HAP-1 (cell line): ENCODE measurements at regions not wholly inside any gene's neighbourhood (a gene's known extent, or its start where the extent isn't known, plus 50 kb on each side); places are given as distances from the start of the nearest gene placed in this dataset.
"Not testable (repeated sequence)": the region's sequence is repeated elsewhere in the genome, so short reads cannot be mapped to it uniquely, and the experiment has no call there.

Experiments used
- DNase-seq, 2 experiments: peaks; one replicate each; pipeline ENCODE4 v3.0.0-alpha.2; 2016 to 2020; ENCODE audit warnings: low spot score in 2 of 2
- H3K27me3 ChIP-seq: fragments of 250-450 bp; sonication (Bioruptor Pico); 2 replicates; pipeline ENCODE4 v1.5.1; 2020; ENCODE audit warnings: low read depth, mild to moderate bottlenecking, moderate library complexity
- H3K36me3 ChIP-seq: fragments of 250-450 bp; sonication (Bioruptor Pico); replicated peaks from 2 replicates; pipeline ENCODE4 v1.5.1; 2020; ENCODE audit warnings: mild to moderate bottlenecking
- H3K4me1 ChIP-seq: fragments of 250-450 bp; sonication (Bioruptor Pico); 2 replicates; pipeline ENCODE4 v1.5.1; 2020; ENCODE audit warnings: mild to moderate bottlenecking
- H3K4me3 ChIP-seq: fragments of 250-450 bp; sonication (Bioruptor Pico); 2 replicates; pipeline ENCODE4 v1.5.1; 2020; ENCODE audit warnings: mild to moderate bottlenecking, moderate library complexity
- H3K9me3 ChIP-seq: fragments of 250-450 bp; sonication (Bioruptor Pico); 2 replicates; pipeline ENCODE4 v1.5.1; 2020; ENCODE audit warnings: mild to moderate bottlenecking, moderate library complexity
- in situ Hi-C: fragments of 300-500 bp; cut with MboI; formaldehyde crosslinking; loops from 3 replicates; pipeline ENCODE4 v1.14.3; 2020; ENCODE audit warnings: low sequenced_read_pairs, inconsistent platforms, mixed read lengths

- H3K36me3 ChIP-seq, DNase-seq, in situ Hi-C loops: not testable (repeated sequence)
These were observed 1756.8 kb downstream of the TP53TG3F start for GRCh38 chr16:35216261-35216660.

GRCh38 chr16:35221482-35222185 is 1762.2 kb downstream of the TP53TG3F start:
- H3K36me3 ChIP-seq: no peaks in the 10 kb centered on the region
- in situ Hi-C loops: no loop called here

More at GRCh38 chr16:35216261-35216660, 1756.8 kb downstream of the TP53TG3F start:
- not testable (repeated sequence) for H3K27me3 ChIP-seq, H3K4me1 ChIP-seq, H3K4me3 ChIP-seq, H3K9me3 ChIP-seq

GRCh38 chr16:35234679-35235078 is 1775.3 kb downstream of the TP53TG3F start:
- Histone ChIP-seq H3K9me3 (no peaks in the 10 kb centered on the region), H3K27me3 (no peaks in the 10 kb centered on the region), H3K36me3 (no peaks in the 10 kb centered on the region), H3K4me1 (no peaks in the 10 kb centered on the region), H3K4me3 (no peak overlapping the region)
- no peak for DNase-seq
- in situ Hi-C loops: no loop called here

More at GRCh38 chr16:35221482-35222185, 1762.2 kb downstream of the TP53TG3F start:
- H3K9me3 ChIP-seq: no peaks in the 10 kb centered on the region
- H3K4me1 ChIP-seq: no peaks in the 10 kb centered on the region
- no peak for DNase-seq
- no peak overlapping the region for H3K4me3 ChIP-seq
- H3K27me3 ChIP-seq: no peaks in the 10 kb centered on the region

- Histone ChIP-seq H3K36me3 (no peaks in the 10 kb centered on the region), H3K4me3 (no peak overlapping the region), H3K27me3 (no peaks in the 10 kb centered on the region), H3K4me1 (no peaks in the 10 kb centered on the region), H3K9me3 (no peaks in the 10 kb centered on the region)
- in situ Hi-C loops: no loop called here
- no peak for DNase-seq
These were observed 1780.1 kb downstream of the TP53TG3F start for GRCh38 chr16:35239561-35239960.

- Histone ChIP-seq H3K4me1 (no peaks in the 10 kb centered on the region), H3K27me3 (no peaks in the 10 kb centered on the region), H3K4me3 (no peak overlapping the region), H3K9me3 (no peaks in the 10 kb centered on the region), H3K36me3 (no peaks in the 10 kb centered on the region)
- no peak for DNase-seq
- in situ Hi-C loops: no loop called here
These were observed 1789.6 kb downstream of the TP53TG3F start for GRCh38 chr16:35249051-35249450.

GRCh38 chr16:35252356-35252936 is 1793.0 kb downstream of the TP53TG3F start:
- no peak for DNase-seq
- H3K36me3 ChIP-seq: no peaks in the 10 kb centered on the region
- H3K4me3 ChIP-seq: no peak overlapping the region
- H3K27me3 ChIP-seq: no peaks in the 10 kb centered on the region
- in situ Hi-C loops: no loop called here
- H3K9me3 ChIP-seq: no peaks in the 10 kb centered on the region
- H3K4me1 ChIP-seq: no peaks in the 10 kb centered on the region

- H3K27me3 ChIP-seq: no peaks in the 10 kb centered on the region
These were observed 1795.9 kb downstream of the TP53TG3F start for GRCh38 chr16:35255186-35255803.

GRCh38 chr16:35255816-35256215 is 1796.4 kb downstream of the TP53TG3F start:
- H3K9me3 ChIP-seq: no peaks in the 10 kb centered on the region
- H3K27me3 ChIP-seq: no peaks in the 10 kb centered on the region
- no peaks in the 10 kb centered on the region for H3K4me1 ChIP-seq
- in situ Hi-C loops: no loop called here
- no peaks in the 10 kb centered on the region for H3K36me3 ChIP-seq
- no peak for DNase-seq
- H3K4me3 ChIP-seq: no peak overlapping the region

More at GRCh38 chr16:35255186-35255803, 1795.9 kb downstream of the TP53TG3F start:
- Histone ChIP-seq H3K4me3 (no peak overlapping the region), H3K4me1 (no peaks in the 10 kb centered on the region), H3K9me3 (no peaks in the 10 kb centered on the region), H3K36me3 (no peaks in the 10 kb centered on the region)
- in situ Hi-C loops: no loop called here
- DNase-seq: no peak

GRCh38 chr16:35258381-35258780 is 1799.0 kb downstream of the TP53TG3F start:
- H3K9me3 ChIP-seq: no peaks in the 10 kb centered on the region
- no peak for DNase-seq

GRCh38 chr16:35295856-35296255 is 1836.4 kb downstream of the TP53TG3F start:
- no peaks in the 10 kb centered on the region for H3K9me3 ChIP-seq
- H3K4me3 ChIP-seq: no peak overlapping the region
- H3K4me1 ChIP-seq: no peaks in the 10 kb centered on the region
- H3K27me3 ChIP-seq: no peaks in the 10 kb centered on the region
- in situ Hi-C loops: no loop called here
- DNase-seq: no peak
- H3K36me3 ChIP-seq: no peaks in the 10 kb centered on the region

More at GRCh38 chr16:35258381-35258780, 1799.0 kb downstream of the TP53TG3F start:
- Histone ChIP-seq H3K36me3 (no peaks in the 10 kb centered on the region), H3K27me3 (no peaks in the 10 kb centered on the region), H3K4me1 (no peaks in the 10 kb centered on the region), H3K4me3 (no peak overlapping the region)
- in situ Hi-C loops: no loop called here

GRCh38 chr16:35296962-35297653 is 1837.7 kb downstream of the TP53TG3F start:
- in situ Hi-C loops: no loop called here
- no peak for DNase-seq
- Histone ChIP-seq H3K36me3 (no peaks in the 10 kb centered on the region), H3K9me3 (no peaks in the 10 kb centered on the region), H3K4me1 (no peaks in the 10 kb centered on the region), H3K4me3 (no peak overlapping the region), H3K27me3 (no peaks in the 10 kb centered on the region)

GRCh38 chr16:35298460-35299243 is 1839.2 kb downstream of the TP53TG3F start:
- no peak overlapping the region for H3K4me3 ChIP-seq
- H3K9me3 ChIP-seq: no peaks in the 10 kb centered on the region
- H3K4me1 ChIP-seq: no peaks in the 10 kb centered on the region
- no peaks in the 10 kb centered on the region for H3K27me3 ChIP-seq
- no peaks in the 10 kb centered on the region for H3K36me3 ChIP-seq
- DNase-seq: no peak
- in situ Hi-C loops: no loop called here

GRCh38 chr16:35302859-35303258 is 1843.4 kb downstream of the TP53TG3F start:
- Histone ChIP-seq H3K4me3 (no peak overlapping the region), H3K36me3 (no peaks in the 10 kb centered on the region), H3K9me3 (no peaks in the 10 kb centered on the region), H3K27me3 (no peaks in the 10 kb centered on the region), H3K4me1 (no peaks in the 10 kb centered on the region)
- in situ Hi-C loops: no loop called here
- DNase-seq: no peak
